ENCODE measurements at regions not wholly inside any gene's neighbourhood (a gene's known extent, or its start where the extent isn't known, plus 50 kb on each side); places are given as distances from the start of the nearest gene placed in this dataset.

GRCh38 chr11:104666624-104667023, 231.6 kb downstream of the CASP12 start:
- H3K4me3 ChIP-seq (ENCODE audit: low read length) = no peak overlapping the region
- no peak for DNase-seq (ENCODE audit: low read depth, low spot score)

GRCh38 chr11:104665641-104666040, 232.6 kb downstream of the CASP12 start:
- DNase-seq (ENCODE audit: low read depth, low spot score) = no peak
- no peak overlapping the region for H3K4me3 ChIP-seq (ENCODE audit: low read length)

- no peak for DNase-seq (ENCODE audit: low read depth, low spot score)
- H3K4me3 ChIP-seq (ENCODE audit: low read length) = no peak overlapping the region
These were observed 234.8 kb downstream of the CASP12 start for GRCh38 chr11:104663190-104664140.

- DNase-seq (ENCODE audit: low read depth, low spot score) = no peak
- H3K4me3 ChIP-seq (ENCODE audit: low read length) = no peak overlapping the region
These were observed 236.4 kb downstream of the CASP12 start for GRCh38 chr11:104661901-104662300.

GRCh38 chr11:104661471-104661870, 236.8 kb downstream of the CASP12 start:
- peak; percentile 11 for DNase-seq (ENCODE audit: low read depth, low spot score)
- H3K4me3 ChIP-seq (ENCODE audit: low read length) = no peak overlapping the region

GRCh38 chr11:104658177-104658576, 240.1 kb downstream of the CASP12 start:
- no peak for DNase-seq (ENCODE audit: low read depth, low spot score)
- H3K4me3 ChIP-seq (ENCODE audit: low read length) = no peak overlapping the region

GRCh38 chr11:104657083-104657482, 241.2 kb downstream of the CASP12 start:
- DNase-seq (ENCODE audit: low read depth, low spot score) = no peak
- no peak overlapping the region for H3K4me3 ChIP-seq (ENCODE audit: low read length)

- no peak for DNase-seq (ENCODE audit: low read depth, low spot score)
- no peak overlapping the region for H3K4me3 ChIP-seq (ENCODE audit: low read length)
These were observed 243.2 kb downstream of the CASP12 start for GRCh38 chr11:104655066-104655465.

GRCh38 chr11:104654181-104654813, 244.0 kb downstream of the CASP12 start:
- no peak for DNase-seq (ENCODE audit: low read depth, low spot score)

GRCh38 chr11:104653407-104653806, 244.9 kb downstream of the CASP12 start:
- no peak for DNase-seq (ENCODE audit: low read depth, low spot score)
- H3K4me3 ChIP-seq (ENCODE audit: low read length) = no peak overlapping the region

More at GRCh38 chr11:104654181-104654813, 244.0 kb downstream of the CASP12 start:
- H3K4me3 ChIP-seq (ENCODE audit: low read length) = no peak overlapping the region

- DNase-seq (ENCODE audit: low read depth, low spot score) = no peak
- no peak overlapping the region for H3K4me3 ChIP-seq (ENCODE audit: low read length)
These were observed 245.3 kb downstream of the CASP12 start for GRCh38 chr11:104652996-104653395.

- H3K4me3 ChIP-seq (ENCODE audit: low read length) = no peak overlapping the region
- DNase-seq (ENCODE audit: low read depth, low spot score) = peak; percentile 28
These were observed 248.0 kb downstream of the CASP12 start for GRCh38 chr11:104650234-104650633.

GRCh38 chr11:104649002-104649401, 249.3 kb downstream of the CASP12 start:
- H3K4me3 ChIP-seq (ENCODE audit: low read length) = no peak overlapping the region
- DNase-seq (ENCODE audit: low read depth, low spot score) = no peak

GRCh38 chr11:104645261-104646222, 252.7 kb downstream of the CASP12 start:
- no peak overlapping the region for H3K4me3 ChIP-seq (ENCODE audit: low read length)
- no peak for DNase-seq (ENCODE audit: low read depth, low spot score)

GRCh38 chr11:104637662-104638170, 260.5 kb downstream of the CASP12 start:
- no peak overlapping the region for H3K4me3 ChIP-seq (ENCODE audit: low read length)
- DNase-seq (ENCODE audit: low read depth, low spot score) = no peak

- no peak overlapping the region for H3K4me3 ChIP-seq (ENCODE audit: low read length)
- DNase-seq (ENCODE audit: low read depth, low spot score) = no peak
These were observed 265.0 kb downstream of the CASP12 start for GRCh38 chr11:104633226-104633625.

- no peak overlapping the region for H3K4me3 ChIP-seq (ENCODE audit: low read length)
These were observed 267.9 kb downstream of the CASP12 start for GRCh38 chr11:104630352-104630751.

GRCh38 chr11:104625246-104625645, 273.0 kb downstream of the CASP12 start:
- no peak overlapping the region for H3K4me3 ChIP-seq (ENCODE audit: low read length)
- DNase-seq (ENCODE audit: low read depth, low spot score) = no peak

More at GRCh38 chr11:104630352-104630751, 267.9 kb downstream of the CASP12 start:
- no peak for DNase-seq (ENCODE audit: low read depth, low spot score)

- H3K4me3 ChIP-seq (ENCODE audit: low read length) = no peak overlapping the region
- no peak for DNase-seq (ENCODE audit: low read depth, low spot score)
These were observed 274.2 kb downstream of the CASP12 start for GRCh38 chr11:104624021-104624420.

Data from Jurkat, Clone E6-1 (cell line).